HepG2 (cell line): ENCODE measurements at regions not wholly inside any gene's neighbourhood (a gene's known extent, or its start where the extent isn't known, plus 50 kb on each side); places are given as distances from the start of the nearest gene placed in this dataset.

Experiments used
- EHMT2 ChIP-seq: fragments of 200-600 bp; sonication (generic); IDR thresholded peaks from 2 replicates; pipeline ENCODE4 v1.7.0; 2017; ENCODE audit warnings: antibody characterized with exemption, low read depth, low read length, borderline replicate concordance
- NFRKB ChIP-seq: fragments of 450-650 bp; IDR thresholded peaks from 2 replicates; pipeline ENCODE4 v1.6.1; 2017
- POLR2AphosphoS5 ChIP-seq: IDR thresholded peaks from 2 replicates; pipeline ENCODE4 v1.6.1; 2012; ENCODE audit warnings: low read depth, low read length
- ZNF292 ChIP-seq: sonication (generic); formaldehyde crosslinking; IDR thresholded peaks from 2 replicates; pipeline ENCODE4 v1.8.1; 2022; ENCODE audit warnings: mild to moderate bottlenecking, low read depth, missing genetic modification reagents, borderline replicate concordance
- ZNF530 ChIP-seq: sonication (generic); formaldehyde crosslinking; IDR thresholded peaks from 2 replicates; pipeline ENCODE4 v1.5.0; 2020; ENCODE audit warnings: low read depth, mild to moderate bottlenecking, missing genetic modification reagents
- TF ChIP-seq, protein P1 (sequence below): sonication (generic); formaldehyde crosslinking; IDR thresholded peaks from 2 replicates; pipeline ENCODE4 v1.5.0; 2020; ENCODE audit warnings: mild to moderate bottlenecking, missing genetic modification reagents, moderate library complexity
- TF ChIP-seq, protein P2 (sequence below): sonication (generic); formaldehyde crosslinking; IDR thresholded peaks from 2 replicates; pipeline ENCODE4 v1.4.0; 2020; ENCODE audit warnings: mild to moderate bottlenecking, missing genetic modification reagents
- TF ChIP-seq, protein P3 (sequence below): sonication (generic); formaldehyde crosslinking; IDR thresholded peaks from 2 replicates; pipeline ENCODE4 v1.8.0; 2022; ENCODE audit warnings: low read depth, missing genetic modification reagents

DNA sequence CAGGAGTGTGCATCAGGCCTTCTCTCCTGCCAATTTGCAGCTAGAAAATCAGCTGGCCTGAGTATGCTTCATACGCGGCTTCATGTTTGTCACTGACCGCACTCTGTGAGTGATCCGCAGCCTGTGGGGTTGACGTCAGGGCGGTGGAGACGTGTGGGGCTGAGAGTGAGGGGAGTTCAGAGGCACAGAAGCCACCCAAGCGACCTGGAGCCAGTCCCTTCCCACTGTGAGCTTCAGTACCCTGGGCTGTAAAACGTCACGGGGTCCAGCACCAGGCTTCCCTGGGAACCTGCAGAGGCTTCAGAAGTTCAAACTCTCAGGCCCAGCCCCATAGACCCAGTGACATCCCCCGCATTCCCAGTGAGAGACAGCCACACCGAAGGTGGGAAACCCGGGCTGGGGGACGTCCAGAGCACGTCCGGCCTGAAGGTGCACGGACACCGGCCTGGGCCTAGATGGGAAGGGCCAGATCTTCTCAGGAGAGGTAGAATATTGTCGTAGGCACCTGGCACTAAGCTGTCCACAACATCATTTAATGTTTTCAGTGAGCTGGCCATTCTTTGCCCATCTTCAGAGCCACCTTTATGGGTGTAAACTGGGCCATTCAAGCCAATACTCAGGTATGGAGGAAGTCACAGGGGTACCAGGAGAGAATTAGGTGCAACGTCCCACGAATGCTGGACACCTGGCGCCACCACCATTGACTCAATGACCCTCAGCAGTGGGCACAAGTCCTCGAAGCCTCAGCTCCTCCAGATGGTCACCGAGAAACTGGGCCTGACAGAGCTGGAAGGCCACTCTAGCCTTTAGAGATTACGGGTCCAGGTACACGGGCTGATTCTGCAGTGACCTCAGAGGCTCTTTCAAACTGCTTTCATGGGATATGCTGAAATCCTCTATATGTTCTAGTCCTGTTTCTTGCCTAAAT lies 235.6 kb upstream of the MYT1L start:
- TF ChIP-seq, protein P1, sequence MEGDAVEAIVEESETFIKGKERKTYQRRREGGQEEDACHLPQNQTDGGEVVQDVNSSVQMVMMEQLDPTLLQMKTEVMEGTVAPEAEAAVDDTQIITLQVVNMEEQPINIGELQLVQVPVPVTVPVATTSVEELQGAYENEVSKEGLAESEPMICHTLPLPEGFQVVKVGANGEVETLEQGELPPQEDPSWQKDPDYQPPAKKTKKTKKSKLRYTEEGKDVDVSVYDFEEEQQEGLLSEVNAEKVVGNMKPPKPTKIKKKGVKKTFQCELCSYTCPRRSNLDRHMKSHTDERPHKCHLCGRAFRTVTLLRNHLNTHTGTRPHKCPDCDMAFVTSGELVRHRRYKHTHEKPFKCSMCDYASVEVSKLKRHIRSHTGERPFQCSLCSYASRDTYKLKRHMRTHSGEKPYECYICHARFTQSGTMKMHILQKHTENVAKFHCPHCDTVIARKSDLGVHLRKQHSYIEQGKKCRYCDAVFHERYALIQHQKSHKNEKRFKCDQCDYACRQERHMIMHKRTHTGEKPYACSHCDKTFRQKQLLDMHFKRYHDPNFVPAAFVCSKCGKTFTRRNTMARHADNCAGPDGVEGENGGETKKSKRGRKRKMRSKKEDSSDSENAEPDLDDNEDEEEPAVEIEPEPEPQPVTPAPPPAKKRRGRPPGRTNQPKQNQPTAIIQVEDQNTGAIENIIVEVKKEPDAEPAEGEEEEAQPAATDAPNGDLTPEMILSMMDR (CRISPR knock-in tag): no peak
- TF ChIP-seq NFRKB (no peak), POLR2AphosphoS5 (no peak), ZNF530 (CRISPR knock-in tag) (no peak), EHMT2 (no peak), ZNF292 (no peak)
- TF ChIP-seq, protein P2, sequence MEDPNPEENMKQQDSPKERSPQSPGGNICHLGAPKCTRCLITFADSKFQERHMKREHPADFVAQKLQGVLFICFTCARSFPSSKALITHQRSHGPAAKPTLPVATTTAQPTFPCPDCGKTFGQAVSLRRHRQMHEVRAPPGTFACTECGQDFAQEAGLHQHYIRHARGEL: no peak
- TF ChIP-seq, protein P3, sequence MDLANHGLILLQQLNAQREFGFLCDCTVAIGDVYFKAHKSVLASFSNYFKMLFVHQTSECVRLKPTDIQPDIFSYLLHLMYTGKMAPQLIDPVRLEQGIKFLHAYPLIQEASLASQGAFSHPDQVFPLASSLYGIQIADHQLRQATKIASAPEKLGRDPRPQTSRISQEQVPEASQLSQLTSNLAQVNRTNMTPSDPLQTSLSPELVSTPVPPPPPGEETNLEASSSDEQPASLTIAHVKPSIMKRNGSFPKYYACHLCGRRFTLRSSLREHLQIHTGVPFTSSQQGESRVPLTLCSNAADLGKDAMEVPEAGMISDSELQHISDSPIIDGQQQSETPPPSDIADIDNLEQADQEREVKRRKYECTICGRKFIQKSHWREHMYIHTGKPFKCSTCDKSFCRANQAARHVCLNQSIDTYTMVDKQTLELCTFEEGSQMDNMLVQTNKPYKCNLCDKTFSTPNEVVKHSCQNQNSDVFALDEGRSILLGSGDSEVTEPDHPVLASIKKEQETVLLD (CRISPR knock-in tag): no peak
